Gastrocnemius medialis (tissue), 4 donors: ENCODE measurements at regions not wholly inside any gene's neighbourhood (a gene's known extent, or its start where the extent isn't known, plus 50 kb on each side); places are given as distances from the start of the nearest gene placed in this dataset.
"Not testable (repeated sequence)": the region's sequence is repeated elsewhere in the genome, so short reads cannot be mapped to it uniquely, and the experiment has no call there.

Experiments used
- POLR2A ChIP-seq, 2 donors: fragments of 450-650 bp; IDR thresholded peaks; one replicate each; pipeline ENCODE4 v1.6.1; 2017; ENCODE audit warnings: antibody characterized with exemption in 2 of 2, mild to moderate bottlenecking in 2 of 2, moderate library complexity in 2 of 2
- TF ChIP-seq, protein P1 (sequence below), 5 experiments: fragments of 450-650 bp in 3 of 5; fragments of 200-600 bp in 2 of 5; sonication (generic) in 2 of 5; IDR thresholded peaks in 4 of 5; conservative IDR thresholded peaks in 1 of 5; 1 replicate in 4 of 5; 2 replicates in 1 of 5; pipeline ENCODE4 v1.5.1; 2016 to 2019; ENCODE audit warnings: antibody characterized with exemption in 5 of 5, mild to moderate bottlenecking in 3 of 5, moderate library complexity in 3 of 5

DNA sequence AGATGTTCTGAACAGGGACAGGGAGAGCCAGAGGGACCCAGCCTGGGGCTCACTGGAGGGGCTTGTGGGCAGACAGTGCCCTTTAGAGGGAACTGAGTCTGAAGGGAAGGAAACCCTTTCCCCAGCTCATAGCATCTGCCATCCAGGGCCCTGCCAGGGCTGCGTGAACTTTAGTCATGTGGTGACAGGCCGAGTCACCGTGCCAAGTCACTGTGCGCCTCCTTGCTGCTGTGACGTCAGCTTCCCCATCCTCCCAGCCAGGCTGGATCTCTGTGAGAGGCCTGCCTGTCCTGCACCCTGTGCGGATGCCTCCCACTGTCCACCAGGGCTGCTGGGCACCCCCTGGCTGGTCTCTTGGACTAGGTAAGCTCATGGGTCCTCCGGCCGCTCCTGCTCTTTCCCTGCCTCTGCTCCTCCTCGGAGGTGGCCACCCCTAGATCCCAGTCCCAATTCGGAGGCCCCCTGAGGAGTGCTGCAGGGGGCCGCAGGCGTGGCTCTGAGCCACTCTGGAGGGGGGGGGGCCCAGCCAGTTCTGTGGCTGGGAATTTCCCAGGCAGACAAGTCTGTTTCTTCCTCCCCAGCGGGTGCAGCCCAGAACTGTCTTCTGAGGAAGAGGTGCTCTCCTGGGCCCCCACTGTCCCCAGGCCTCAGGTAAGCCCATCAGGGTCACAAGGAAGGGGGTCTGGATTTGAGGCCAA lies 3080.9 kb downstream of the RPIA start:
- TF ChIP-seq, protein P1, sequence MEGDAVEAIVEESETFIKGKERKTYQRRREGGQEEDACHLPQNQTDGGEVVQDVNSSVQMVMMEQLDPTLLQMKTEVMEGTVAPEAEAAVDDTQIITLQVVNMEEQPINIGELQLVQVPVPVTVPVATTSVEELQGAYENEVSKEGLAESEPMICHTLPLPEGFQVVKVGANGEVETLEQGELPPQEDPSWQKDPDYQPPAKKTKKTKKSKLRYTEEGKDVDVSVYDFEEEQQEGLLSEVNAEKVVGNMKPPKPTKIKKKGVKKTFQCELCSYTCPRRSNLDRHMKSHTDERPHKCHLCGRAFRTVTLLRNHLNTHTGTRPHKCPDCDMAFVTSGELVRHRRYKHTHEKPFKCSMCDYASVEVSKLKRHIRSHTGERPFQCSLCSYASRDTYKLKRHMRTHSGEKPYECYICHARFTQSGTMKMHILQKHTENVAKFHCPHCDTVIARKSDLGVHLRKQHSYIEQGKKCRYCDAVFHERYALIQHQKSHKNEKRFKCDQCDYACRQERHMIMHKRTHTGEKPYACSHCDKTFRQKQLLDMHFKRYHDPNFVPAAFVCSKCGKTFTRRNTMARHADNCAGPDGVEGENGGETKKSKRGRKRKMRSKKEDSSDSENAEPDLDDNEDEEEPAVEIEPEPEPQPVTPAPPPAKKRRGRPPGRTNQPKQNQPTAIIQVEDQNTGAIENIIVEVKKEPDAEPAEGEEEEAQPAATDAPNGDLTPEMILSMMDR (IDR thresholded peaks at IDR 0.05 in 4 of 5, conservative IDR thresholded peaks at IDR 0.05 in 1 of 5): not testable (repeated sequence)
- TF ChIP-seq POLR2A (IDR thresholded peaks at IDR 0.05): not testable (repeated sequence)
